Omental fat pad (tissue), 3 donors: ENCODE measurements at regions not wholly inside any gene's neighbourhood (a gene's known extent, or its start where the extent isn't known, plus 50 kb on each side); places are given as distances from the start of the nearest gene placed in this dataset.
"Not testable (repeated sequence)": the region's sequence is repeated elsewhere in the genome, so short reads cannot be mapped to it uniquely, and the experiment has no call there.

Experiments
- ATAC-seq: fragments of 150-250 bp; one replicate; pipeline ENCODE4 v1.9.1; 2016; ENCODE audit warnings: mild to moderate bottlenecking, moderate library complexity; ENCODE audit not compliant: low FRiP score
- DNase-seq: peaks from one replicate; pipeline ENCODE4 v3.0.0-alpha.2; 2019; ENCODE audit warnings: low spot score
- CTCF ChIP-seq, 3 donors: fragments of 450-650 bp; IDR thresholded peaks; one replicate each; pipeline ENCODE4 v1.5.1; 2016 to 2017; ENCODE audit warnings: antibody characterized with exemption in 3 of 3, mild to moderate bottlenecking in 3 of 3, moderate library complexity in 2 of 3

- no peak for TF ChIP-seq CTCF (IDR thresholded peaks at IDR 0.05)
- DNase-seq (no peak), ATAC-seq (no peak)
These were observed 1498.5 kb upstream of the PRMT6 start for GRCh38 chr1:105558023-105558422.

DNA sequence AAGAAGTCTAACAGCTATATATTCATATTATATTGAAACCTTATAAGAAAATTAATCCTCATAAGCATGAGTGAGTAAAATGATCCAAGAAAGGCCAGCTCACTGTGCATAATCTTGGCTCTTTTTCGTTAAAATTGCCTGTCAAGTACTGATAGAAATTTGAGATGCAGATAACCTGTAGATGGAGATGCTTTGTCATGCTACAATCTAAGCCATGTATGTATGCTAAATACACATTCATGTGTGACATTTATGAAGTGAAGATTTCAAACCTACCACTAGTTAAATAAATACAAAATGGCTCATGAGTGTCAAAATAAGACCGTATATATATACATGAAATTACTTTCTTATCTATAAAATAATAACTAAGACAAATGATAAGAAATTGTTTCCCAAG lies 1491.5 kb upstream of the PRMT6 start:
- no peak for ATAC-seq

DNA sequence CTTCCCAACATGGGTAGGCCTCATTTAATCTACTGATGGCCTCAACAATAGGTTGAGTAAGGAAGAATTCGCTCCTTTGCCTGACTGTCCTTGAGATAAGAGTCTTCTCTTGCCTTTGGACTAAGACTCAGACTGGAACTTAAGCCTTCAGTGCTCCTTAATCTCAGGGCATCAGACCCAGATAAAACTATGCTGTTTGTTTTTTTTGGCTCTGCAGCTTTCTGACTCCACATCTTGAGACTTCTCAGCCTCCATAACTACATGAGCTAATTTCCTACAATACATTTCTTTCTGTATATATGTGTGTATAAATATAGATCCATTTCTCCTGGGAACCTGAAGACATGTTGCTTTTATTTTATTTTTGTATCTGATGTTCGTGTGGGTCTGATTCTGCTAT lies 1470.7 kb upstream of the PRMT6 start:
- DNase-seq (no peak), ATAC-seq (no peak)
- no peak for TF ChIP-seq CTCF (IDR thresholded peaks at IDR 0.05)

More for the DNA sequence above, 1491.5 kb upstream of the PRMT6 start:
- TF ChIP-seq CTCF (IDR thresholded peaks at IDR 0.05) = no peak
- DNase-seq = no peak

GRCh38 chr1:105591681-105592080 lies 1464.8 kb upstream of the PRMT6 start:
- ATAC-seq (no peak), DNase-seq (no peak)
- TF ChIP-seq CTCF (IDR thresholded peaks at IDR 0.05) = no peak

- DNase-seq (no peak), ATAC-seq (no peak)
- no peak for TF ChIP-seq CTCF (IDR thresholded peaks at IDR 0.05)
These were observed 1447.8 kb upstream of the PRMT6 start for GRCh38 chr1:105608713-105609112.

DNA sequence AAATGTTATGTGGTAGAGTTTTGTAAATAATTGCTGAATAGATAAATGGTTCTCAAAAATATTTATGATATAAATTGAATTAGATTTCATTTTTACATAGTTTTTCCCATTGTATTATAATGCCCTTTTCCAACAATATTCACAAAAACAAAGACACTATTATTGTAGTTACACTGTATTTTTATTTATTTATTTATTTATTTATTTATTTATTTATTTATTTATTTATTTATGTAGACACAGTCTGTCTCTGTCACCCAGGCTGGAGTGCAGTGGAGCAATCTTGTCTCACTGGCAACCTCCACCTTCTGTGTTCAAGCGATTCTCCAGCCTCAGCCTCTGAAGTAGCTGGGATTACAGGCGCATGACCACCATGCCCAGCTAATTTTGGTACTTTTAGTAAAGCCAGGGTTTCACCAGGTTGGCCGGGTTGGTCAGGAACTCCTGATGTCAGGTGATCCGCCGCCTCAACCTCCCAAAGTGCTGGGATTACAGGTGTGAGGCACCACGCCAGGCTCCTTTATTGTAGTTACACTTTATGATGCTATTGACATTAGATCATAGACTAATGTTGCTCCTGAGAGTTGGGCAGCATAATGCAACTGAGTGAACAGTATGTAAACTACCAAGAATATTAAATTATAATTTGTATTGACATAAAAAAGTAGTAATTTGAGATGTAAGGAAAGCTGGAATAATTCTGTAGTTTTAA lies 1430.0 kb upstream of the PRMT6 start:
- ATAC-seq (no peak), DNase-seq (no peak)
- no peak for TF ChIP-seq CTCF (IDR thresholded peaks at IDR 0.05)

DNA sequence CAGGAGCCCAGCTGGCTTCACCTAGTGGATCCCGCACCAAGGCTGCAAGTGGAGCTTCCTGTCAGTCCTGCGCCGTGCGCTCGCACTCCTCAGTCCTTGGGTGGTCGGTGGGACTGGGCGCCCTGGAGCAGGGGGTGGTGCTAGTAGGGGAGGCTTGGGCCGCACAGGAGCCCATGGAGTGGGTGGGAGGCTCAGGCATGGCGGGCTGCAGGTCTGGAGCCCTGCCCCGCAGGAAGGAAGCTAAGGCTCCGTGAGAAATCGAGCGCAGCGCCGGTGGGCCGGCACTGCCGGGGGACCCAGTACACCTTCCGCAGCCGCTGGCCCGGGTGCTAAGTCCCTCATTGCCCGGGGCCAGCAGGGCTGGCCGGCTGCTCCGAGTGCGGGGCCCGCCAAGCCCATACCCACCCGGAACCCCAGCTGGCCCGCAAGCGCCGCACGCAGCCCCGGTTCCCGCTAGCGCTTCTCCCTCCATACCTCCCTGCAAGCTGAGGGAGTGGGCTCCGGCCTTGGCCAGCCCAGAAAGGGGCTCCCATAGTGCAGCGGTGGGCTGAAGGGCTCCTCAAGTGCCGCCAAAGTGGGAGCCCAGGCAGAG lies 1425.2 kb upstream of the PRMT6 start:
- not testable (repeated sequence) for DNase-seq, ATAC-seq
